GM20000 (cell line): ENCODE measurements at regions not wholly inside any gene's neighbourhood (a gene's known extent, or its start where the extent isn't known, plus 50 kb on each side); places are given as distances from the start of the nearest gene placed in this dataset.

ENCODE experiments used
- DNase-seq: peaks from one replicate; pipeline ENCODE4 v3.0.0; 2012; ENCODE audit warnings: low spot score
- CTCF ChIP-seq: IDR thresholded peaks from 2 replicates; pipeline ENCODE4 v1.5.1; 2012; ENCODE audit warnings: mild to moderate bottlenecking, control low read depth; ENCODE audit errors: extremely low read depth, missing control alignments

- TF ChIP-seq CTCF: no peak
- no peak for DNase-seq
Measured at GRCh38 chr9:116045083-116045482, 108.5 kb upstream of the PAPPA start.

GRCh38 chr9:116048081-116048480 lies 105.5 kb upstream of the PAPPA start:
- TF ChIP-seq CTCF: no peak
- no peak for DNase-seq

GRCh38 chr9:116049456-116049855 lies 104.1 kb upstream of the PAPPA start:
- no peak for DNase-seq
- TF ChIP-seq CTCF: no peak

GRCh38 chr9:116051528-116051927 lies 102.1 kb upstream of the PAPPA start:
- TF ChIP-seq CTCF: no peak
- no peak for DNase-seq

GRCh38 chr9:116055536-116055935 lies 98.1 kb upstream of the PAPPA start:
- DNase-seq: no peak
- TF ChIP-seq CTCF: no peak

- TF ChIP-seq CTCF: no peak
- DNase-seq: no peak
Measured at GRCh38 chr9:116057371-116057770, 96.2 kb upstream of the PAPPA start.

GRCh38 chr9:116058421-116058820 lies 95.2 kb upstream of the PAPPA start:
- no peak for DNase-seq
- TF ChIP-seq CTCF: no peak
